Endothelial cell (in vitro differentiated cells): ENCODE measurements at regions not wholly inside any gene's neighbourhood (a gene's known extent, or its start where the extent isn't known, plus 50 kb on each side); places are given as distances from the start of the nearest gene placed in this dataset.

Source experiments
- DNase-seq: peaks from one replicate; pipeline ENCODE4 v3.0.0; 2021; ENCODE audit warnings: low spot score
- H3K27ac Mint-ChIP-seq: one replicate; pipeline ENCODE4 v1.8.0; 2021; ENCODE audit warnings: mixed read lengths, inconsistent platforms; ENCODE audit not compliant: unreplicated experiment
- H3K27me3 Mint-ChIP-seq: one replicate; pipeline ENCODE4 v1.8.0; 2021; ENCODE audit warnings: mild to moderate bottlenecking, moderate library complexity, mixed read lengths, inconsistent platforms; ENCODE audit not compliant: unreplicated experiment
- H3K36me3 Mint-ChIP-seq: one replicate; pipeline ENCODE4 v1.8.0; 2021; ENCODE audit warnings: mild to moderate bottlenecking, low read depth, mixed read lengths, inconsistent platforms; ENCODE audit not compliant: unreplicated experiment
- H3K4me1 Mint-ChIP-seq: one replicate; pipeline ENCODE4 v1.8.0; 2021; ENCODE audit warnings: mild to moderate bottlenecking, mixed read lengths, inconsistent platforms; ENCODE audit not compliant: unreplicated experiment
- H3K4me3 Mint-ChIP-seq: one replicate; pipeline ENCODE4 v1.8.0; 2021; ENCODE audit warnings: mild to moderate bottlenecking, mixed read lengths, inconsistent platforms; ENCODE audit not compliant: unreplicated experiment
- H3K9me3 Mint-ChIP-seq: one replicate; pipeline ENCODE4 v1.8.0; 2021; ENCODE audit warnings: mixed read lengths, inconsistent platforms; ENCODE audit not compliant: unreplicated experiment
- TF ChIP-seq, protein P1 (sequence below): fragments of 200-600 bp; sonication (generic); IDR thresholded peaks from one replicate; pipeline ENCODE4 v1.5.0; 2021; ENCODE audit warnings: antibody characterized with exemption; ENCODE audit not compliant: unreplicated experiment

DNA sequence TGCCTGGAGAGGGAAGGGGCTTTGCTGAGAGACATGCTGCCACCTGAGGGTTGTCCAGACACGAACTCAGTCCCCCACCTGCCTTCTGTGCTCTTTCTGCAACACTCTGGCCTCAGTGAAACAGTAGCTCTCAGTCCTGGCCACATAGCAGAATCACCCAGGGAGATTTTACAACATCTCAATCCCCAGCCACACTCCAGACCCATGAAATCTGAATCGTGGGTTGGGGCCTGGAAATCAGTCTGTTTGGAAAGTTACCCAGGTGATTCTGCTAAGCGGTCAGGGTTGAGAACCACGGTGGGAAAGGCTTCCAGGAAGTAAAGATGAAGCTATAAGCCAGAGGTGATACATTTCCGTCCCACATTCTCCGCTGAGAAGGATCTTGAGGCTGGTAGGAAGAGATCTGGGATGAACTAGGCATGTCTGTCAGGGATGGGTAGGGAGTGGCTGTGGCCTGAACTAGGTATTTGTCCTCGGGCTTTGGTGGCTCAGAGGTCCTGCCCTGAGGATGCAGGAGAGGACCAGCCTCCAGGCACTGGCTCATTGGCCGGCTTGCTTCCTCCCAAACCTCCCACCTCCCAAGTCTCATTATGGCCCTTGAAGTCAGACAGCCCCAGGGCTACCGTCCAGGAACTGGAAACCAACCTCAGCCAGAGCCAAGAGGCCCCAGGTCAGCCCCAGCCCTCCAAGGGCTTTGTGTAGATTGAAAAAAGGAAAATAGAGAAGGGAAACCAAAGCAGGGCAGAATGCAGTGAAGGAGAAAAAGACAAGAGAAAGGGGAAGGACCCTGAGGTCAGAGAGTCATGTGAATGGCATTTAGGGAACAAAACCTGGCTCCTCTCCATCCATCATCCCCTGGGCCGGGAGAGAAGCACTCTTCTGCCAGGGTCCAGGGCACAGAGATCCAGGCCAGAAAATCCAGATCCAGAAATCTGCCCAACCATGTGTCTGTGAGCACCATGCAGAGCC, 119.6 kb downstream of the ZFP36L2 start:
- H3K27ac Mint-ChIP-seq, result no peak overlapping the region
- no peak for DNase-seq
- peaks cover 9% of the 10 kb centered on the region for H3K4me1 Mint-ChIP-seq
- H3K9me3 Mint-ChIP-seq, result no peaks in the 10 kb centered on the region
- peaks cover 9% of the 10 kb centered on the region for H3K27me3 Mint-ChIP-seq
- H3K4me3 Mint-ChIP-seq, result no peak overlapping the region
- TF ChIP-seq, protein P1, sequence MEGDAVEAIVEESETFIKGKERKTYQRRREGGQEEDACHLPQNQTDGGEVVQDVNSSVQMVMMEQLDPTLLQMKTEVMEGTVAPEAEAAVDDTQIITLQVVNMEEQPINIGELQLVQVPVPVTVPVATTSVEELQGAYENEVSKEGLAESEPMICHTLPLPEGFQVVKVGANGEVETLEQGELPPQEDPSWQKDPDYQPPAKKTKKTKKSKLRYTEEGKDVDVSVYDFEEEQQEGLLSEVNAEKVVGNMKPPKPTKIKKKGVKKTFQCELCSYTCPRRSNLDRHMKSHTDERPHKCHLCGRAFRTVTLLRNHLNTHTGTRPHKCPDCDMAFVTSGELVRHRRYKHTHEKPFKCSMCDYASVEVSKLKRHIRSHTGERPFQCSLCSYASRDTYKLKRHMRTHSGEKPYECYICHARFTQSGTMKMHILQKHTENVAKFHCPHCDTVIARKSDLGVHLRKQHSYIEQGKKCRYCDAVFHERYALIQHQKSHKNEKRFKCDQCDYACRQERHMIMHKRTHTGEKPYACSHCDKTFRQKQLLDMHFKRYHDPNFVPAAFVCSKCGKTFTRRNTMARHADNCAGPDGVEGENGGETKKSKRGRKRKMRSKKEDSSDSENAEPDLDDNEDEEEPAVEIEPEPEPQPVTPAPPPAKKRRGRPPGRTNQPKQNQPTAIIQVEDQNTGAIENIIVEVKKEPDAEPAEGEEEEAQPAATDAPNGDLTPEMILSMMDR, result no peak
- no peaks in the 10 kb centered on the region for H3K36me3 Mint-ChIP-seq

DNA sequence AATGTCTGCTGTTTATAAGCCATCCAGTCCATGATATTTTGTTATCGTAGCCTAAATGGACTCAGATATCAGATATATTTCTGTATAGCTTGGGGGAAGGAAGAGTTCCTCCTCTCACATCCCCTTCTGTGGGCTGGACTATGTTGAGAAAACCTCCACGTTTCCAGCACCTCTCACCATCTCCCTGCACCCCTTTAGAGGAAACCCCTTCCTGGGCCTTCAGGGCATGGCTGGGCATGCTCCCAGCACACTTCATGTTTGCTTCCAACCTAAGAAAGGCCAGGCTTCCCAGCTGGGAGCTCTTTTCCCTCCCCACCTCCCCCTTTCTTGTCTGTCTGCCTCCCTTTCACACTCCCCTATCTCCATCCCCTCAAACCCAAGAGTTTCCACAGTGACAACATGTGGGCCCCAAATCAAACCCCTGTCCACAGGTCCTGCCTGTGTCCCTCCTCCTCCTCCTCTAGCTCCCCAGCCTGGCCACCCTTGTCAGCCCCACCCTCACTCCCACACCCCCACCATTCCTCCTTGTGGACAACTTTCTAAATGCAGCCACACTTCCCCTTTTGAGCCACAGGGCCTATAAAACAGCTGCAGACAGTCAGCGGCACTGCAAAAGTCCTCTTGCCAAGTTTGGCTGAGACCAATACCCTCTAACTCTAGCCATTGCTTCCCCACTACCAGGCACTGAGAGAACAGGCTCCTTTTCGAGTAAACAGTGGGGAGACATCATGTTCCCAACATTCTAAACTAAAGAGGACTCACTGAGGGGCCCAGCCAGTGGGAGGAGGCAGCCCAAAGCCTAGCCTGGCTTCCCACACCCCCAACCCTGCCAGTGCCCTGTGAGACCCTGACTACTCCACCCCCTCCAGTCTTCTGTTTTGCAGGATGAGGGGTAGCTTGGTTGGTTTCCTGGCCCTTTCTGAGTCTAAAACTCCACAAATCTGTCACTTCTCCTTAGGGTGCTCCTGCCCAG, 120.5 kb downstream of the ZFP36L2 start:
- H3K27ac Mint-ChIP-seq, result no peak overlapping the region
- no peaks in the 10 kb centered on the region for H3K9me3 Mint-ChIP-seq
- peaks cover 9% of the 10 kb centered on the region for H3K4me1 Mint-ChIP-seq
- TF ChIP-seq, protein P1, result peak; percentile 16
- H3K27me3 Mint-ChIP-seq, result peaks cover 8% of the 10 kb centered on the region
- no peaks in the 10 kb centered on the region for H3K36me3 Mint-ChIP-seq
- no peak overlapping the region for H3K4me3 Mint-ChIP-seq
- DNase-seq, result no peak

DNA sequence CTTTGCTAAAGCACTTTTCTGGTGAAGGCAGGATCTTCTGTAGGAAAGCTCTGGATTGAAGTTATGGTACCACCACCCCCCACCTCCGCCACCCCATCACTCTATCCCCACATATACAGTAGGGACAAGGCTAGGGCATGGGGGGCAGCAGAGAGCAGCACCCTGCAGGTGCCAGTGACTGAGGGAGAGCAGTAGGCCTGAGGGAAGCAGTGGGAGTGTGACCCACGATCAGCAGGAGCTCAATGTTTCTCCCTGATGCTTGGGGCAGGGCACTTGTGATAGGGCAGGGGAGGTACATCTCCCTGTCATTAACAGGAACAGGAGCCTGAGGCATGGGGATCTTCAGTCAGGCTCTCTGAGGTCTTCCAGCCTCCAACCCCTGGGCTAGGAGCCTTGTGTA, 121.6 kb downstream of the ZFP36L2 start:
- peaks cover 9% of the 10 kb centered on the region for H3K4me1 Mint-ChIP-seq

DNA sequence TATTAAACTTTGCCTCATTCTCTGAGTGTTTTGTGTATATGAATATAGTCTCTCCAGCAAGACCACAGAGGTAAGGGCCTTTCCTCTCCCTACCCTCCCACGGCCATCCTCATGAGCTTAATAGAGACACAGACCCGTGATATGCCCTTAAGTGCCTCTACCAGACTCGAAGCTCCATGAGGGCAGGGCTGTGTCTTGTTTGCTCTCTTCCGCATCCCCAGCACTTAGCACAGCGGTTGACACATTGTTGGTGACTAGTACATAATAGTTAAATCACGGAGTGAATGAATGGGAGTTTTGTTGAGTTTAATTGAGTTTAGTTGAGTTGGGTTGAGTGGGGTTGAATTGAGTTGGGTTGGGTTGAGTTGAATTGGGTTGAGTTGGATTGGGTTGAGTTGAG, 122.3 kb downstream of the ZFP36L2 start:
- Mint-ChIP-seq H3K4me1 (peaks cover 9% of the 10 kb centered on the region), H3K36me3 (peaks cover 3% of the 10 kb centered on the region), H3K27me3 (peaks cover 12% of the 10 kb centered on the region), H3K27ac (no peak overlapping the region), H3K9me3 (no peaks in the 10 kb centered on the region), H3K4me3 (no peak overlapping the region)
- DNase-seq, result no peak
- TF ChIP-seq, protein P1, result no peak

More for the DNA sequence above, 121.6 kb downstream of the ZFP36L2 start:
- H3K4me3 Mint-ChIP-seq, result no peak overlapping the region
- TF ChIP-seq, protein P1, result no peak
- H3K27me3 Mint-ChIP-seq, result peaks cover 11% of the 10 kb centered on the region
- H3K9me3 Mint-ChIP-seq, result no peaks in the 10 kb centered on the region
- DNase-seq, result no peak
- H3K27ac Mint-ChIP-seq, result no peak overlapping the region
- H3K36me3 Mint-ChIP-seq, result peaks cover 3% of the 10 kb centered on the region
